Tibial artery (tissue), 4 donors: ENCODE measurements at regions not wholly inside any gene's neighbourhood (a gene's known extent, or its start where the extent isn't known, plus 50 kb on each side); places are given as distances from the start of the nearest gene placed in this dataset.
"Not testable (repeated sequence)": the region's sequence is repeated elsewhere in the genome, so short reads cannot be mapped to it uniquely, and the experiment has no call there.

Source experiments
- DNase-seq, 2 donors: peaks; one replicate each; pipeline ENCODE4 v3.0.0-alpha.2; 2019
- H3K27ac ChIP-seq, 2 donors: fragments of 200-600 bp; sonication (generic) in 1 of 2; 1 replicate in 1 of 2; 2 replicates in 1 of 2; pipeline ENCODE4 v1.5.1; 2018 to 2019; ENCODE audit warnings: mild to moderate bottlenecking in 1 of 2
- H3K27me3 ChIP-seq, 2 donors: fragments of 200-600 bp; sonication (generic) in 1 of 2; one replicate each; pipeline versions ENCODE4 v1.5.1 to v1.6.0; 2016 to 2019
- H3K36me3 ChIP-seq, 3 donors: fragments of 200-600 bp; sonication (generic) in 2 of 3; one replicate each; pipeline ENCODE4 v1.5.1; 2016 to 2019; ENCODE audit warnings: mild to moderate bottlenecking in 2 of 3
- H3K4me1 ChIP-seq, 4 donors: fragments of 200-600 bp; sonication (generic) in 2 of 4; 1 replicate in 3 of 4; 2 replicates in 1 of 4; pipeline ENCODE4 v1.5.1; 2016 to 2019
- H3K4me3 ChIP-seq, 2 donors: fragments of 200-600 bp; sonication (generic) in 1 of 2; 1 replicate in 1 of 2; 2 replicates in 1 of 2; pipeline ENCODE4 v1.5.1; 2018 to 2019; ENCODE audit warnings: mild to moderate bottlenecking in 2 of 2
- H3K9me3 ChIP-seq, 3 donors: fragments of 200-600 bp; sonication (generic) in 1 of 3; one replicate each; pipeline ENCODE4 v1.5.1; 2016 to 2019
- intact Hi-C: fragments of 100-400 bp; cut with DNase I; formaldehyde crosslinking; loops from one replicate; pipeline ENCODE4 v1.15.0; 2023; ENCODE audit warnings: low total_unique reads
- TF ChIP-seq, protein P1 (sequence below), 2 experiments: fragments of 200-600 bp in 1 of 2; fragments of 450-650 bp in 1 of 2; IDR thresholded peaks; one replicate each; pipeline ENCODE4 v1.5.1; 2017 to 2019; ENCODE audit warnings: antibody characterized with exemption in 2 of 2, mild to moderate bottlenecking in 1 of 2, moderate library complexity in 1 of 2

DNA sequence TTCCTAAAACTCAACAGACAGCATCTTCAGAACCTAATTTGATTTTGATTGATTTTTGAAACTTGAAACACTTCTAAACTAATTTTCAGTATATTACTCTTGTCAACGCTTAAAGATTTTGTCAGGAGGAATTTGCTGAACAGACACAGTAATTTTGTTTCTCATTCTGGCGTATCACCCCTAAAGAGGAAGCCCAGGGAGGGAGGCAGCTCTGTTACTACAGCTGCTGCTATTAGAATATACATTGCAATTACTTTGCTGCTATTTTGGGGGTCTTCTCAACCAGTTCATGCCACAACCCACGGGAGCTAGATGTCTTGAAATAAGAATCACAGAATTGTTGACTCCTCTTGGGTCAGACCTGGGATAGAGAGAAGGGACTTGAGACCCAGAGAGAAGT is 122.6 kb downstream of the TLR4 start:
- Histone ChIP-seq H3K4me1 (no peaks in the 10 kb centered on the region), H3K27ac (no peak overlapping the region), H3K27me3 (no peaks in the 10 kb centered on the region), H3K9me3 (no peaks in the 10 kb centered on the region), H3K4me3 (no peak overlapping the region), H3K36me3 (no peaks in the 10 kb centered on the region)
- intact Hi-C loops, result no loop called here
- TF ChIP-seq, protein P1, sequence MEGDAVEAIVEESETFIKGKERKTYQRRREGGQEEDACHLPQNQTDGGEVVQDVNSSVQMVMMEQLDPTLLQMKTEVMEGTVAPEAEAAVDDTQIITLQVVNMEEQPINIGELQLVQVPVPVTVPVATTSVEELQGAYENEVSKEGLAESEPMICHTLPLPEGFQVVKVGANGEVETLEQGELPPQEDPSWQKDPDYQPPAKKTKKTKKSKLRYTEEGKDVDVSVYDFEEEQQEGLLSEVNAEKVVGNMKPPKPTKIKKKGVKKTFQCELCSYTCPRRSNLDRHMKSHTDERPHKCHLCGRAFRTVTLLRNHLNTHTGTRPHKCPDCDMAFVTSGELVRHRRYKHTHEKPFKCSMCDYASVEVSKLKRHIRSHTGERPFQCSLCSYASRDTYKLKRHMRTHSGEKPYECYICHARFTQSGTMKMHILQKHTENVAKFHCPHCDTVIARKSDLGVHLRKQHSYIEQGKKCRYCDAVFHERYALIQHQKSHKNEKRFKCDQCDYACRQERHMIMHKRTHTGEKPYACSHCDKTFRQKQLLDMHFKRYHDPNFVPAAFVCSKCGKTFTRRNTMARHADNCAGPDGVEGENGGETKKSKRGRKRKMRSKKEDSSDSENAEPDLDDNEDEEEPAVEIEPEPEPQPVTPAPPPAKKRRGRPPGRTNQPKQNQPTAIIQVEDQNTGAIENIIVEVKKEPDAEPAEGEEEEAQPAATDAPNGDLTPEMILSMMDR (IDR thresholded peaks at IDR 0.05), result no peak
- DNase-seq, result no peak

GRCh38 chr9:117827456-117827855 is 123.3 kb downstream of the TLR4 start:
- Histone ChIP-seq H3K4me3 (no peak overlapping the region), H3K4me1 (no peaks in the 10 kb centered on the region), H3K9me3 (no peaks in the 10 kb centered on the region), H3K36me3 (no peaks in the 10 kb centered on the region), H3K27ac (no peak overlapping the region), H3K27me3 (no peaks in the 10 kb centered on the region)
- intact Hi-C loops, result no loop called here
- no peak for DNase-seq
- TF ChIP-seq, protein P1 (IDR thresholded peaks at IDR 0.05), result no peak

GRCh38 chr9:117828466-117828865 is 124.3 kb downstream of the TLR4 start:
- Histone ChIP-seq H3K4me1 (no peaks in the 10 kb centered on the region), H3K27me3 (no peaks in the 10 kb centered on the region), H3K36me3 (no peaks in the 10 kb centered on the region), H3K4me3 (no peak overlapping the region), H3K27ac (no peak overlapping the region), H3K9me3 (no peaks in the 10 kb centered on the region)
- TF ChIP-seq, protein P1 (IDR thresholded peaks at IDR 0.05), result no peak
- DNase-seq, result no peak
- intact Hi-C loops, result no loop called here

DNA sequence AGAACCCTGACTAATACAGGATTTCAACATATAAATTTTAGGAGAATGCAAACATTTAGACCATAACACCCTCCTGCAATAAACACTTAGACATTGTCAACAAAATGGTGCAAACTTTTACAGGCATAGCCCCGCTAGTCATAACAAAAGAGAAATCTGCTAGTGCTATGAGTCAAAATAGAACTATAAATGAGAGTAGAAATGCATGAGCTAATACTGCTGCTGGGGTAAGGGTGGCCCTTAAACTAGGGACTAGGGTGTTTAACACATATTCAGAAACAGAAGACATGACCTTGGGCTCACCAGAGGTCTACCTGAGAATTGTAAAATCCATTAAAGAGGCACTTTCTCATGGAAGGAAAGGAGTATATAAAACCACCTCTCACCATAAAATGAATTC is 131.6 kb downstream of the TLR4 start:
- TF ChIP-seq, protein P1 (IDR thresholded peaks at IDR 0.05), result no peak
- no peaks in the 10 kb centered on the region for H3K27me3 ChIP-seq
- H3K4me3 ChIP-seq, result no peak overlapping the region
- no peak overlapping the region for H3K27ac ChIP-seq
- no peaks in the 10 kb centered on the region for H3K9me3 ChIP-seq
- DNase-seq, result no peak
- H3K4me1 ChIP-seq, result no peaks in the 10 kb centered on the region
- intact Hi-C loops, result no loop called here
- H3K36me3 ChIP-seq, result no peaks in the 10 kb centered on the region

DNA sequence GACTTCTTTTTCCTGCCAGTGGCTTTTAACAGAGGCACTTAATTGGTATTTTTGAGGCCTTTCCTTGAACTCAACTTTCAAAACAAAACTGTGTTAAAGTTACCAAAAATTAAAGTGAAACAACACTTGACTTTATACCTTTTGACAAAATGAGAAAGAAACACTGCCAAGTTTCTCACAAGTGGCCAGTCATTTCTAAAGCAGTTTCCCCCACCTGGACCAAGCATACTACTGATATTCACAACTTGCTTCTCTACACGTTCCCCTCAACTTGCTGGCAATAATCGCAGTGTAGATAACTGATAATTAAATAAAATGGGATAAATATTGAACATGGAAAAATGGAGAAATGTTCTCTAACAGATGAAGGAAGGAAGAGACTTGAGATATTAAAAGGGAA is 135.7 kb downstream of the TLR4 start:
- intact Hi-C loops, result no loop called here
- Histone ChIP-seq H3K9me3 (no peaks in the 10 kb centered on the region), H3K27me3 (no peaks in the 10 kb centered on the region), H3K27ac (no peak overlapping the region), H3K36me3 (no peaks in the 10 kb centered on the region), H3K4me1 (no peaks in the 10 kb centered on the region), H3K4me3 (no peak overlapping the region)
- no peak for DNase-seq
- TF ChIP-seq, protein P1 (IDR thresholded peaks at IDR 0.05), result no peak

DNA sequence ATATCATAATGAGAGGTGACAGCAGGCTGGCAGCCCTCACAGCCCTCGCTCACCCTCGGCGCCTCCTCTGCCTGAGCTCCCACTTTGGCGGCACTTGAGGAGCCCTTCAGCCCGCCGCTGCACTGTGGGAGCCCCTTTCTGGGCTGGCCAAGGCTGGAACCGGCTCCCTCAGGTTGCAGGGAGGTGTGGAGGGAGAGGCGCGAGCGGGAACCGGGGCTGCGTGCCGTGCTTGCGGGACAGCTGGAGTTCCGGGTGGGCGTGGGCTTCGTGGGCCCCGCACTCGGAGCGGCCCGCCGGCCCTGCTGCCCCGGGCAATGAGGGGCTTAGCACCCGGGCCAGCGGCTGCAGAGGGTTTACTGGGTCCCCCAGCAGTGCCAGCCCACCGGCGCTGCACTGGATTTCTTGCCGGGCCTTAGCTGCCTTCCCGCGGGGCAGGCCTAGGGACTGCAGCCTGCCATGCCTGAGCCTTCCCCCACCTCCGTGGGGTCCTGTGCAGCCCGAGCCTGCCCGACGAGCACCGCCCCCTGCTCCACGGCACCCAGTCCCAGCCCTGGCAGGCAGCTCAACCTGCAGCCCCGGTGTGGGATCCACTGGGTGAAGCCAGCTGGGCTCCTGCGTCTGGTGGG is 147.7 kb downstream of the TLR4 start:
- intact Hi-C loops, H3K4me1 ChIP-seq, H3K4me3 ChIP-seq: not testable (repeated sequence)

More for the DNA sequence above, 147.7 kb downstream of the TLR4 start:
- not testable (repeated sequence) for H3K9me3 ChIP-seq, H3K27me3 ChIP-seq, H3K27ac ChIP-seq, H3K36me3 ChIP-seq, DNase-seq
